CD4-positive, alpha-beta T cell treated with Interleukin-17A for 4 hours (primary cell): ENCODE measurements at regions not wholly inside any gene's neighbourhood (a gene's known extent, or its start where the extent isn't known, plus 50 kb on each side); places are given as distances from the start of the nearest gene placed in this dataset.

Experiments used
- DNase-seq: peaks from one replicate; pipeline ENCODE4 v3.0.0-alpha.2; 2020; ENCODE audit warnings: mixed read lengths

- DNase-seq = peak; percentile 24
Measured at GRCh38 chr12:48409938-48410337, 59.2 kb upstream of the ZNF641 start.

DNA sequence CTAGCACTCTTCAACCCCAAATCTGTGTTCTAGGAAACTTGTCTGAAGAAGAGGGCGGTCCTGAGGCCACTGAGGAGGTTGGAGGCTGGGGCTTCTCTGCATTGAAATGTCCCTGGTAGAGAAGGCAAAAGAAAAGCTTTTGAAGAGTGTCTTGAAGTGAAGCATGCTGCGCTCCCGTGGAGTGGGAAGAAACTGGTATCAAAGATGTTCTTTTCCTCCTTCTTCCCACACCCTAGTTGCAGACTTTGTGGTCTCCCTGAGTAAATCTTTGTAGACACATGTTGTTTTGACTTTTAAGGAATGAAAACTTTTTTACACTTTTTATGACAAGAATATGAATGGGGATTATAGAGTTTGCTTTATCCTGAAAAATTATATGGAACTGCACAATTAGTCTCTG, 59.0 kb upstream of the ANP32D start:
- no peak for DNase-seq

- DNase-seq = no peak
Measured at GRCh38 chr12:48414021-48414420, 58.3 kb upstream of the ANP32D start.

DNA sequence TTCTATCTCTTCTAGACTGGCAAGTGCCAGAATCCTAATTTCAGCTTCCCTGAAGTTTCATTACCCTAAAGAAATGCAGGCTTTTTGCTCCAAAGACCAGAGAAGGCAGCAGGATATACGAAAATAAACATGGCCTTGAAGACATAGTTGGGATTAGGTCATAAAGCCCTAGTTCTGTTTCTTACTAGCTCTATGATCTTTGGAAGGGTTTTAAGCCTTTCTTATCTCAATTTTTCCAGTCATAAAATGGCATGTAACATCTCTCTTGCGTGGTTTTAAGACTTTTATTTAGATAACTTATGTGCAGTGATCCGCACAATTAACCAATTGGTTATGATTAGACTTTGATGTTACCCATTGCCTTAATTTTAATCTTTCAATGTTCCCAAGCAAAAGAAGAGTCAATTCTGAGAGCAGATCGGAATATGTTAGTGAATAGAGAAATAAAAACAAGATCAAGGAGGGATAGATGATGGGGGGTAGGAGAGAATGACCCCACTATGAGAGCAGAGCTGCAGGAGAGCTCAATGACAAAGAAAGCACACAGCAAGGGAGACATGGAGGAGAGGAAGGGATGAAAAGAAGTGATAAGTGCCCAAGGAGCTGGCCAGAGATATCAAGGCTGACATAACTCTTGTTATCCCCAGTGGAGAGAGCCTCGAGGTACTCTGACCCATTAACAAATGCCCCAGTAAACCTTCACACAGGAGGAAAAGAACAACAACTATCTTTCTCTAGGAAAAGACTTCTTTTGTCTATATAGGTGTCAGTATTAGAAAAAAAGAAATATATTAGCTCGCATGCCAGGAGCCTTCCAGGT, 53.0 kb upstream of the ANP32D start:
- DNase-seq = no peak

- DNase-seq = no peak
Measured at GRCh38 chr12:48420039-48420775, 52.2 kb upstream of the ANP32D start.

DNA sequence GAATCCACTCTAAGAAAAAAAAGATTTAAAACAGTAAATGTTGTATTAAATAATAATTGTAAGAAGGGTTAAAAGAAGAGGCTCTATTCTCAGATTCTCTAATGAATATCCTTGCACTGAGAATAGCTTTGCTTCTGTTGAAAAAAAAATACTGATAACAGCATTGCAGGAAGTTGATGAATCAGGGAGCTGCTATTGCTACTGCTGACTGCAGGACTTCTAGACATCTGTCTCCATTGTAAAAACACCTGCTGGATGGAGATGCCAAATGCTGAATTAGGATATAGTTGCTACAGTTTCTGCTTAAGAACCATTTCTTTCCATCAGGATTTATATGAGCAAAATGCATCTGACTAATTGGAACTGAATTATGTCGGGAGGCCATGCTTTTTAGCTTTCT, 50.3 kb upstream of the ANP32D start:
- DNase-seq = no peak
